Lower leg skin (tissue), 4 donors: ENCODE measurements at regions not wholly inside any gene's neighbourhood (a gene's known extent, or its start where the extent isn't known, plus 50 kb on each side); places are given as distances from the start of the nearest gene placed in this dataset.

Source experiments
- DNase-seq, 2 donors: peaks; one replicate each; pipeline ENCODE4 v3.0.0-alpha.2; 2019; ENCODE audit warnings: low spot score in 2 of 2
- H3K4me3 ChIP-seq: fragments of 200-600 bp; sonication (generic); 2 replicates; pipeline ENCODE4 v1.5.1; 2017; ENCODE audit warnings: mild to moderate bottlenecking, low read depth; ENCODE audit not compliant: poor library complexity, severe bottlenecking
- CTCF ChIP-seq, 3 donors: fragments of 450-650 bp; IDR thresholded peaks; one replicate each; pipeline ENCODE4 v1.5.1; 2016; ENCODE audit warnings: antibody characterized with exemption in 3 of 3, mild to moderate bottlenecking in 3 of 3, moderate library complexity in 2 of 3
- POLR2A ChIP-seq, 2 donors: fragments of 450-650 bp; IDR thresholded peaks; one replicate each; pipeline ENCODE4 v1.6.1; 2016 to 2017; ENCODE audit warnings: antibody characterized with exemption in 2 of 2, mild to moderate bottlenecking in 1 of 2, moderate library complexity in 1 of 2
- WGBS, 2 donors: methylation state at CpG; one replicate each; pipeline ENCODE4 v1.1.5; 2018; 5-methylcytosine and 5-hydroxymethylcytosine counted together
- intact Hi-C: fragments of 100-400 bp; cut with DNase I; formaldehyde crosslinking; loops from one replicate; pipeline ENCODE4 v1.15.0; 2023; ENCODE audit warnings: low total_unique reads

GRCh38 chr3:71890356-71890931 lies 105.5 kb upstream of the PROK2 start:
- whole genome bisulfite sequencing, 2 donors = 45 to 58% methylated on average over 4 of the region's 4 CpGs
- intact Hi-C loops = no loop called here
- no peak for TF ChIP-seq CTCF (IDR thresholded peaks at IDR 0.05)
- TF ChIP-seq POLR2A (IDR thresholded peaks at IDR 0.05) = no peak
- H3K4me3 ChIP-seq = no peak overlapping the region
- DNase-seq = no peak

GRCh38 chr3:71887256-71887655 lies 102.3 kb upstream of the PROK2 start:
- no peak for TF ChIP-seq POLR2A (IDR thresholded peaks at IDR 0.05)
- intact Hi-C loops = loop anchor here (10.0 kb wide), 1 partner anchor 938 kb away; no protein-coding TSS in a partner anchor
- 80 to 88% methylated on average over 2 of the region's 2 CpGs for WGBS, 2 donors
- DNase-seq = no peak
- no peak overlapping the region for H3K4me3 ChIP-seq

- DNase-seq = no peak
- intact Hi-C loops = loop anchor here (10.0 kb wide), 1 partner anchor 940 kb away; no protein-coding TSS in a partner anchor
- TF ChIP-seq CTCF (IDR thresholded peaks at IDR 0.05) = no peak
- H3K4me3 ChIP-seq = no peak overlapping the region
Observed at GRCh38 chr3:71885006-71885405, 100.1 kb upstream of the PROK2 start.

- DNase-seq = peak in 1 of 2 donors; percentile 58
- TF ChIP-seq POLR2A (IDR thresholded peaks at IDR 0.05) = no peak
- TF ChIP-seq CTCF (IDR thresholded peaks at IDR 0.05) = no peak
- no peak overlapping the region for H3K4me3 ChIP-seq
- WGBS, 2 donors = 77 to 91% methylated on average over 2 of the region's 2 CpGs
- intact Hi-C loops = loop anchor here (10.0 kb wide), 1 partner anchor 943 kb away; no protein-coding TSS in a partner anchor
Observed at GRCh38 chr3:71881732-71882131, 96.8 kb upstream of the PROK2 start.

GRCh38 chr3:71881041-71881440 lies 96.1 kb upstream of the PROK2 start:
- intact Hi-C loops = loop anchor here (10.0 kb wide), 1 partner anchor 944 kb away; no protein-coding TSS in a partner anchor
- WGBS, 2 donors = 72 to 75% methylated on average over 2 of the region's 2 CpGs
- DNase-seq = peak in 1 of 2 donors; percentile 23
- TF ChIP-seq POLR2A (IDR thresholded peaks at IDR 0.05) (no peak), CTCF (IDR thresholded peaks at IDR 0.05) (no peak)
- H3K4me3 ChIP-seq = no peak overlapping the region

- no peak for TF ChIP-seq POLR2A (IDR thresholded peaks at IDR 0.05)
- TF ChIP-seq CTCF (IDR thresholded peaks at IDR 0.05) = no peak
- peak in 1 of 2 donors; percentile 15 for DNase-seq
- WGBS, 2 donors = 84 to 89% methylated on average over 9 of the region's 9 CpGs
- H3K4me3 ChIP-seq = no peak overlapping the region
- intact Hi-C loops = no loop called here
Observed at GRCh38 chr3:71879089-71879488, 94.1 kb upstream of the PROK2 start.
